Stomach (tissue), 8 donors: ENCODE measurements at regions not wholly inside any gene's neighbourhood (a gene's known extent, or its start where the extent isn't known, plus 50 kb on each side); places are given as distances from the start of the nearest gene placed in this dataset.
A peak's percentile ranks its signal among the peaks of the same experiment; 100 is the strongest.

Source experiments
- DNase-seq, 2 donors: peaks; one replicate each; pipeline versions ENCODE4 v3.0.0 to v3.0.0-alpha.2; 2013 to 2019
- H3K27ac ChIP-seq, 5 donors: fragments of 200-600 bp in 4 of 5; sonication (generic) in 4 of 5; one replicate each; pipeline ENCODE4 v1.5.1; 2013 to 2019; ENCODE audit warnings: mild to moderate bottlenecking in 1 of 5, moderate library complexity in 1 of 5
- H3K27me3 ChIP-seq, 3 donors: fragments of 200-600 bp; sonication (generic); one replicate each; pipeline ENCODE4 v1.5.1; 2017 to 2019; ENCODE audit warnings: mixed run types in 1 of 3
- H3K36me3 ChIP-seq, 4 donors: fragments of 200-600 bp; sonication (generic); 1 replicate in 3 of 4; 2 replicates in 1 of 4; pipeline ENCODE4 v1.5.1; 2016 to 2019
- H3K4me1 ChIP-seq, 4 donors: fragments of 200-600 bp; sonication (generic); one replicate each; pipeline ENCODE4 v1.5.1; 2016 to 2019
- H3K4me3 ChIP-seq, 4 donors: fragments of 200-600 bp; sonication (generic) in 3 of 4; one replicate each; pipeline ENCODE4 v1.5.1; 2016 to 2019; ENCODE audit warnings: mild to moderate bottlenecking in 1 of 4
- H3K9me3 ChIP-seq, 4 donors: fragments of 200-600 bp; sonication (generic); one replicate each; pipeline ENCODE4 v1.5.1; 2016 to 2019
- EP300 ChIP-seq: sonication (generic); formaldehyde crosslinking; IDR thresholded peaks from one replicate; pipeline ENCODE4 v1.6.1; 2017; ENCODE audit warnings: antibody characterized with exemption
- POLR2A ChIP-seq, 4 donors: fragments of 450-650 bp; IDR thresholded peaks; one replicate each; pipeline ENCODE4 v1.6.1; 2016; ENCODE audit warnings: antibody characterized with exemption in 4 of 4, control low read depth in 2 of 4, mild to moderate bottlenecking in 1 of 4, moderate library complexity in 1 of 4
- POLR2AphosphoS5 ChIP-seq, 3 donors: sonication (generic); formaldehyde crosslinking; IDR thresholded peaks; one replicate each; pipeline ENCODE4 v1.6.1; 2016; ENCODE audit warnings: antibody characterized with exemption in 3 of 3
- WGBS, 5 donors: extraction: QIAGEN DNeasy Blood & Tissue Kit in 3 of 5; methylation state at CpG; one replicate each; pipeline versions ENCODE4 v1.1.5 to v1.1.7; 2013 to 2018; 5-methylcytosine and 5-hydroxymethylcytosine counted together
- intact Hi-C: fragments of 100-400 bp; cut with DNase I; formaldehyde crosslinking; loops from one replicate; pipeline ENCODE4 v1.15.1; 2023; ENCODE audit warnings: low total_unique reads
- TF ChIP-seq, protein P1 (sequence below), 7 experiments: fragments of 450-650 bp in 4 of 7; fragments of 200-600 bp in 3 of 7; sonication (generic) in 3 of 7; IDR thresholded peaks; one replicate each; pipeline ENCODE4 v1.5.1; 2016 to 2019; ENCODE audit warnings: antibody characterized with exemption in 7 of 7, control low read depth in 2 of 7, mild to moderate bottlenecking in 1 of 7
- donor health status: healthy with polysubstance abuse.
- donor health status: Bipolar disorder and iron deficiency.
- donor health status: healthy.

DNA sequence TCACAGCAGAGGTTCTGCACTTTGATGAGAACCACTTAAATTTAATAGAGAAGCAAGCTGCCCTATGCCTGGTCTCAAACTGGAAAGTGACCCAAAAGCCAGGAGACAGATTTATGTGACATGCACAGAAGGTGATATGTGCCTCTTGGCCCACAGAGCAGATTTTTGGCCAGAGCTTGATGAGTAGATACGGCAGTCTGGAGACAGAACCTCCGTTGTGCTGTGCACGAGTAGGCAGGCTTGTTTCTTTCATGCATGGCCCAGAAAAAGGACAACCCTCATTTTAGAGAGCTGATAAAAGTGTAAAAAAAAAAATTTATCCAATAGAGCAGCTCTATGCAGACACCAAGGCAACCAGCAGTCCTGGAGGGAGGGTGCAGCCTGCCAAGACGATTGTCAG lies 423.1 kb downstream of the CNTN6 start:
- Histone ChIP-seq H3K27me3 (no peaks in the 10 kb centered on the region), H3K4me3 (no peak overlapping the region), H3K27ac (no peak overlapping the region), H3K4me1 (no peaks in the 10 kb centered on the region), H3K36me3 (no peaks in the 10 kb centered on the region), H3K9me3 (no peaks in the 10 kb centered on the region)
- TF ChIP-seq POLR2AphosphoS5 (IDR thresholded peaks at IDR 0.05) (no peak), POLR2A (IDR thresholded peaks at IDR 0.05) (no peak), EP300 (no peak)
- TF ChIP-seq, protein P1, sequence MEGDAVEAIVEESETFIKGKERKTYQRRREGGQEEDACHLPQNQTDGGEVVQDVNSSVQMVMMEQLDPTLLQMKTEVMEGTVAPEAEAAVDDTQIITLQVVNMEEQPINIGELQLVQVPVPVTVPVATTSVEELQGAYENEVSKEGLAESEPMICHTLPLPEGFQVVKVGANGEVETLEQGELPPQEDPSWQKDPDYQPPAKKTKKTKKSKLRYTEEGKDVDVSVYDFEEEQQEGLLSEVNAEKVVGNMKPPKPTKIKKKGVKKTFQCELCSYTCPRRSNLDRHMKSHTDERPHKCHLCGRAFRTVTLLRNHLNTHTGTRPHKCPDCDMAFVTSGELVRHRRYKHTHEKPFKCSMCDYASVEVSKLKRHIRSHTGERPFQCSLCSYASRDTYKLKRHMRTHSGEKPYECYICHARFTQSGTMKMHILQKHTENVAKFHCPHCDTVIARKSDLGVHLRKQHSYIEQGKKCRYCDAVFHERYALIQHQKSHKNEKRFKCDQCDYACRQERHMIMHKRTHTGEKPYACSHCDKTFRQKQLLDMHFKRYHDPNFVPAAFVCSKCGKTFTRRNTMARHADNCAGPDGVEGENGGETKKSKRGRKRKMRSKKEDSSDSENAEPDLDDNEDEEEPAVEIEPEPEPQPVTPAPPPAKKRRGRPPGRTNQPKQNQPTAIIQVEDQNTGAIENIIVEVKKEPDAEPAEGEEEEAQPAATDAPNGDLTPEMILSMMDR (IDR thresholded peaks at IDR 0.05) = no peak
- WGBS, 5 donors = 30 to 52% (median 44%) methylated on average over 4 of the region's 4 CpGs
- peak in 1 of 2 donors; percentile 5 for DNase-seq
- intact Hi-C loops = no loop called here

DNA sequence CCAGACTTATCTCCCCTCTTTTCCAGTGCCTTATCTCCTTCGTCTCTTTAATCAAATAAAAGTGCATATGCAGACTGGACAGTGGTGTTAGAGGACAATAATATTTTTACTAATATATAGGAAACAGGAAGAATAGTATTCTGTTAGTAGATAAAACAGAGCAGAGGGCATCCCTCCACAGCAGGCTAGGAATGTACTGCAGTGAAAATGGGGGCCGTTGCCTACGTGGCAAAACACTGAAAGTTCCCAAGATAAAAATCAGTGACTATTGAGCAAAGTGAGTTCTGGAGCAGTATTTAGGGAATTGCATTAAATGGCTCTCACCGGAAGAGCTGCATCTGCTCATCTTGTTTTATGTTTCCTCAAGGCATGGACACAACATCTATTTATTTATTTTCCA lies 435.0 kb downstream of the CNTN6 start:
- intact Hi-C loops = no loop called here
- Histone ChIP-seq H3K36me3 (no peaks in the 10 kb centered on the region), H3K4me3 (no peak overlapping the region), H3K4me1 (no peaks in the 10 kb centered on the region), H3K9me3 (peaks cover 0 to 6% (median 2%) of the 10 kb centered on the region in 4 donors), H3K27me3 (no peaks in the 10 kb centered on the region), H3K27ac (no peak overlapping the region)
- 62 to 78% (median 70%) methylated on average over 4 of the region's 4 CpGs for WGBS, 5 donors
- DNase-seq = no peak
- TF ChIP-seq, protein P1 (IDR thresholded peaks at IDR 0.05) = no peak
- no peak for TF ChIP-seq POLR2A (IDR thresholded peaks at IDR 0.05)

DNA sequence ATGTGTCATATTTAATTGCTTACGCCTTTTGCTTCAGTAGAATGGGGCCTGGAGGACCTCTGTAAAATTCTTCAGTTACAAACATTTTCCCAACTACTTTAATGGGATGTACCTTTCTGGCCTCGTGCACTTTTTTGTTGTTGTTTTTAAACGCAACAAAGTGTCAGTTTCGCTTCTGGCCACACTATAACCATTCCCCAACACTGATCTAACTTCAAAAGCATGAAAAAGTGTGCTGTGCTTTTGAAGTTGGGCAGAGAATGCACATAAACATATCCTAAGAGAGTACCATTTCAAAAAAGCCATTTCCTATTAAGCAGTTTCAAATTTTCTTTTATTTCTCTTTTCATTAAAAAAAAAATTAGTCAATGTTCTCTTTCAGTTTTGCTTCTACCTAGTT lies 435.8 kb downstream of the CNTN6 start:
- H3K9me3 ChIP-seq = peaks cover 0 to 6% (median 2%) of the 10 kb centered on the region in 4 donors
- no peak overlapping the region for H3K4me3 ChIP-seq
- intact Hi-C loops = no loop called here
- H3K36me3 ChIP-seq = no peaks in the 10 kb centered on the region
- H3K4me1 ChIP-seq = no peaks in the 10 kb centered on the region
- TF ChIP-seq, protein P1 (IDR thresholded peaks at IDR 0.05) = no peak
- H3K27me3 ChIP-seq = no peaks in the 10 kb centered on the region
- no peak for DNase-seq
- WGBS, 5 donors = 69 to 86% (median 78%) methylated on average over 4 of the region's 4 CpGs
- no peak overlapping the region for H3K27ac ChIP-seq

DNA sequence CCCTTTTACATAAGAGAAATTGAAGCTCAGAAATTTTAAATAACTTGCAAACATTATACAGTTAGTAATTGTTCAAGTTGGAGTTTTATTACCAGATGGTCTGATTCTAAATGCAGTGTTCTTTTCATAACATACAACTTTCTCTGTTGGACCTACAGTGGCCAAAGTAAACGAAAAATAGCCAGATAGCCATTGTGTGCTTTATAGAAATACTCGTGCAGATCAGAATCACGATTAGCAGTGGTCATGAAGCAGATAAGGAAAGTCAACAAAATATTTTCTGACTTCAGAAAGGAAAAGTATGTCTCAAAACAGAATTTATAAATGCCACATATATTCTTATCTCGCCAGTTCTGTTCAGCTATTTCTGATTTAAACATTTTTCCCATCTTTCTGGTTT lies 436.9 kb downstream of the CNTN6 start:
- H3K36me3 ChIP-seq = no peaks in the 10 kb centered on the region
- H3K9me3 ChIP-seq = no peaks in the 10 kb centered on the region
- H3K4me1 ChIP-seq = no peaks in the 10 kb centered on the region
- no peak overlapping the region for H3K4me3 ChIP-seq
- no peak for DNase-seq
- 20 to 34% (median 26%) methylated on average over 4 of the region's 4 CpGs for WGBS, 5 donors
- H3K27ac ChIP-seq = no peak overlapping the region
- intact Hi-C loops = no loop called here
- H3K27me3 ChIP-seq = no peaks in the 10 kb centered on the region
- TF ChIP-seq EP300 = no peak
- TF ChIP-seq POLR2A (IDR thresholded peaks at IDR 0.05) = no peak

DNA sequence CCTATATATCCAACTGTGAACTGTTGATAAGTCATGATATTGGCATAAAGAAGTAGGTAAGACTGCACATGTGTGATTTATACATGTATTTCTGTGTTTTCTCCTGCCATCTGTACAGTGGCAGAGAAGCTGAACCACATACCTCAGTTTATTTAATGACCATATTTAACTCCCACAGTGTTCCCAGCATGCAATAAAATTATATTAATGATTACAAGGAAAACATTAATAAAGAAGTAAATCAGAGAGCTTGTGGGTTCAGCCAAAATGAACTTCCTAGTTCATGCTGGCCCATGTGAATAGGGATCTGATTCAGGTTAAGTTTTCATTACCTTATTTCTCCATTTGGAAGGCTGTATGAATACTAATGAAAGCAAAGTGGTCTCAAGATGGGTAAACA lies 439.2 kb downstream of the CNTN6 start:
- no peak for DNase-seq
- H3K27me3 ChIP-seq = no peaks in the 10 kb centered on the region
- H3K4me1 ChIP-seq = no peaks in the 10 kb centered on the region
- H3K9me3 ChIP-seq = peaks cover 0 to 15% (median 7%) of the 10 kb centered on the region in 4 donors
- no peak overlapping the region for H3K4me3 ChIP-seq
- no peaks in the 10 kb centered on the region for H3K36me3 ChIP-seq
- intact Hi-C loops = no loop called here
- H3K27ac ChIP-seq = no peak overlapping the region
- no peak for TF ChIP-seq POLR2A (IDR thresholded peaks at IDR 0.05)
- TF ChIP-seq, protein P1 (IDR thresholded peaks at IDR 0.05) = no peak
- TF ChIP-seq EP300 = no peak
- no peak for TF ChIP-seq POLR2AphosphoS5 (IDR thresholded peaks at IDR 0.05)
